OCI-LY1 (cell line): ENCODE measurements at regions not wholly inside any gene's neighbourhood (a gene's known extent, or its start where the extent isn't known, plus 50 kb on each side); places are given as distances from the start of the nearest gene placed in this dataset.

ENCODE experiments used
- H2AFZ ChIP-seq: fragments of 200-600 bp; sonication (generic), shearing (Covaris generic); 2 replicates; pipeline ENCODE4 v1.6.0; 2014; ENCODE audit warnings: antibody characterized with exemption, mild to moderate bottlenecking, low read length
- H3F3A ChIP-seq: fragments of 200-600 bp; sonication (generic), shearing (Covaris generic); 2 replicates; pipeline ENCODE4 v1.6.0; 2014; ENCODE audit warnings: mild to moderate bottlenecking, antibody characterized with exemption, low read length, moderate library complexity; ENCODE audit not compliant: insufficient read depth
- H3K27ac ChIP-seq: fragments of 200-600 bp; sonication (generic); 2 replicates; pipeline ENCODE4 v1.5.1; 2014; ENCODE audit warnings: low read length, mixed run types, mild to moderate bottlenecking, low read depth; ENCODE audit not compliant: poor library complexity, severe bottlenecking
- H3K27me3 ChIP-seq: fragments of 200-600 bp; sonication (generic); 2 replicates; pipeline ENCODE4 v1.6.0; 2014; ENCODE audit warnings: antibody characterized with exemption, mild to moderate bottlenecking, low read length, moderate library complexity; ENCODE audit not compliant: insufficient read depth
- H3K36me3 ChIP-seq: fragments of 200-600 bp; sonication (generic); 2 replicates; pipeline ENCODE4 v1.6.1; 2014; ENCODE audit warnings: mild to moderate bottlenecking, antibody characterized with exemption, low read length, moderate library complexity, mixed read lengths; ENCODE audit not compliant: insufficient read depth
- H3K4me1 ChIP-seq: fragments of 200-600 bp; sonication (generic); 2 replicates; pipeline ENCODE4 v1.5.1; 2014; ENCODE audit warnings: mild to moderate bottlenecking, low read length, moderate library complexity; ENCODE audit not compliant: insufficient read depth, severe bottlenecking
- H3K4me2 ChIP-seq: fragments of 200-600 bp; sonication (generic), shearing (Covaris generic); 2 replicates; pipeline ENCODE4 v1.6.1; 2014; ENCODE audit warnings: low read length
- H3K4me3 ChIP-seq: fragments of 200-600 bp; sonication (generic); 2 replicates; pipeline ENCODE4 v1.5.1; 2014; ENCODE audit warnings: low read length, low read depth, mild to moderate bottlenecking, mixed read lengths; ENCODE audit not compliant: poor library complexity, severe bottlenecking
- H3K79me2 ChIP-seq: fragments of 200-600 bp; shearing (Covaris generic); 2 replicates; pipeline ENCODE4 v1.6.1; 2016; ENCODE audit warnings: mixed run types, low read length, mixed read lengths; ENCODE audit not compliant: insufficient read depth
- H3K9ac ChIP-seq: fragments of 200-600 bp; sonication (generic), shearing (Covaris generic); 2 replicates; pipeline ENCODE4 v1.6.1; 2014; ENCODE audit warnings: mild to moderate bottlenecking, low read length, mixed read lengths
- H3K9me2 ChIP-seq: fragments of 200-600 bp; sonication (generic), shearing (Covaris generic); 2 replicates; pipeline ENCODE4 v1.6.1; 2014; ENCODE audit warnings: low read depth, mild to moderate bottlenecking, low read length, mixed read lengths
- H3K9me3 ChIP-seq: fragments of 200-600 bp; shearing (Covaris generic); 2 replicates; pipeline ENCODE4 v1.6.1; 2014; ENCODE audit warnings: low read length, mixed read lengths
- H4K20me1 ChIP-seq: fragments of 200-600 bp; sonication (generic), shearing (Covaris generic); 2 replicates; pipeline ENCODE4 v1.6.0; 2016; ENCODE audit warnings: mild to moderate bottlenecking, low read length; ENCODE audit not compliant: insufficient read depth
- CTCF ChIP-seq: fragments of 200-600 bp; sonication (generic), shearing (Covaris generic); IDR thresholded peaks from 2 replicates; pipeline ENCODE4 v1.5.1; 2017; ENCODE audit warnings: mild to moderate bottlenecking, antibody characterized with exemption, low read length, moderate library complexity, mixed read lengths
- EZH2 ChIP-seq: fragments of 200-600 bp; sonication (generic), shearing (Covaris generic); IDR thresholded peaks from 2 replicates; pipeline ENCODE4 v1.8.0; 2017; ENCODE audit warnings: borderline replicate concordance, mixed run types, mild to moderate bottlenecking, antibody characterized with exemption, low read length, moderate library complexity, mixed read lengths

GRCh38 chr9:124187311-124187710 lies 70.4 kb upstream of the NEK6 start:
- Histone ChIP-seq H2AFZ (no peak overlapping the region), H3K9me2 (no peaks in the 10 kb centered on the region), H3K9me3 (no peaks in the 10 kb centered on the region), H3K27me3 (no peaks in the 10 kb centered on the region), H3K36me3 (no peaks in the 10 kb centered on the region), H4K20me1 (no peaks in the 10 kb centered on the region), H3K9ac (no peak overlapping the region), H3K4me2 (no peak overlapping the region), H3K79me2 (no peaks in the 10 kb centered on the region), H3K27ac (no peak overlapping the region), H3K4me3 (no peak overlapping the region), H3F3A (no peaks in the 10 kb centered on the region), H3K4me1 (no peaks in the 10 kb centered on the region)
- no peak for TF ChIP-seq EZH2
- no peak for TF ChIP-seq CTCF

GRCh38 chr9:124188331-124189110 lies 69.2 kb upstream of the NEK6 start:
- H3K9ac ChIP-seq: no peak overlapping the region
- H4K20me1 ChIP-seq: no peaks in the 10 kb centered on the region
- H3K79me2 ChIP-seq: no peaks in the 10 kb centered on the region
- TF ChIP-seq CTCF (no peak), EZH2 (no peak)
- no peaks in the 10 kb centered on the region for H3F3A ChIP-seq
- H3K4me1 ChIP-seq: no peaks in the 10 kb centered on the region
- no peak overlapping the region for H3K4me3 ChIP-seq
- H2AFZ ChIP-seq: no peak overlapping the region
- H3K4me2 ChIP-seq: no peak overlapping the region
- H3K9me3 ChIP-seq: no peaks in the 10 kb centered on the region
- no peak overlapping the region for H3K27ac ChIP-seq
- H3K9me2 ChIP-seq: no peaks in the 10 kb centered on the region
- H3K36me3 ChIP-seq: no peaks in the 10 kb centered on the region
- no peaks in the 10 kb centered on the region for H3K27me3 ChIP-seq

GRCh38 chr9:124190761-124191160 lies 67.0 kb upstream of the NEK6 start:
- Histone ChIP-seq H3K4me2 (no peak overlapping the region), H3K9me2 (no peaks in the 10 kb centered on the region), H3K36me3 (no peaks in the 10 kb centered on the region), H3K4me3 (no peak overlapping the region), H3K9me3 (no peaks in the 10 kb centered on the region; the same call in 1 of the 2 replicates), H4K20me1 (no peaks in the 10 kb centered on the region), H3K79me2 (no peaks in the 10 kb centered on the region), H3K9ac (no peak overlapping the region), H3K4me1 (no peaks in the 10 kb centered on the region), H3K27me3 (0 out of 2 replicates have a peak, but pooled peaks cover 4% of the 10 kb centered on the region), H3F3A (no peaks in the 10 kb centered on the region), H2AFZ (no peak overlapping the region), H3K27ac (no peak overlapping the region)
- TF ChIP-seq CTCF (no peak), EZH2 (no peak)
